GM19452 (cell line): ENCODE measurements at regions not wholly inside any gene's neighbourhood (a gene's known extent, or its start where the extent isn't known, plus 50 kb on each side); places are given as distances from the start of the nearest gene placed in this dataset.

ENCODE experiments used
- ATAC-seq: cut with Tn5 transposase; IDR thresholded peaks from one replicate; pipeline ENCODE4 v1.9.1; 2021; ENCODE audit not compliant: unreplicated experiment

DNA sequence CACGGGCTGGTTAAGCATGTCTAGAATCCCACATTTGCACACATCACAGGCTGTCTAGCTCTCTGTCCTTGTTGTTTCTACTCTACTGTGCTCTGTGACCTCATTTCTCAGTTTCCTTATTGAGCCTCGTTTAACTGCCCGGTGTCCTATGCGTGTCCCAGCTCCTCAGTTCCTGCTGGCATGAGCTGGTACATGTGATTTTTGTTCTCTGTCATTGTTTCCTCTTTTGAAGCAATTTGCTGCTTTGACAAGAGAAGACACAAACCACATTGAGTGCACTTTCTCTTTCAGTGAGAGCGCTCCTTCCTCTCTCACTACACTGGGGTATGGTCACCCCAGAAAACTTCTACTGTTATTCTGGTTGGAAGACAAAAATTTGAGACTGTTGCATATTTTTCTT, 563.5 kb downstream of the PDCD6IP start:
- ATAC-seq: peak; percentile 94

DNA sequence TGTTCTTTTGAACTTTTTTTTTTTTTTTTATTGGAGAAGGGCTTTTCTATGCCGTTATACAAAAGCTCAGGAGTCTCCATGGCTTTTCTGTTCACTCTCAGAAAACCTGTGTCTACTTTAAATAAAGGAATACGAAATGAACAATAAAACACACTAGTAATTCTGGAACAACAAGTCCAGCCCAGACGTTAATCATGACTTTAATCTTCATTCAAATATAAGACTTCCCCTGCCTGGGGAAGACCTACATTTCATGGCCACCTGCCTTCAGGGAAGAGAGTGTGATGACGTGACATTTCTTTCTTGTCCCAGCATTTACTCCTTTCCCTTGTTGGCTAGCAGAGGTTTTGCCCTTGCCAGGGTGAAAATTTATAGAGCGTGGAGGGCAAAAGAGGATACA, 564.5 kb downstream of the PDCD6IP start:
- no peak for ATAC-seq

DNA sequence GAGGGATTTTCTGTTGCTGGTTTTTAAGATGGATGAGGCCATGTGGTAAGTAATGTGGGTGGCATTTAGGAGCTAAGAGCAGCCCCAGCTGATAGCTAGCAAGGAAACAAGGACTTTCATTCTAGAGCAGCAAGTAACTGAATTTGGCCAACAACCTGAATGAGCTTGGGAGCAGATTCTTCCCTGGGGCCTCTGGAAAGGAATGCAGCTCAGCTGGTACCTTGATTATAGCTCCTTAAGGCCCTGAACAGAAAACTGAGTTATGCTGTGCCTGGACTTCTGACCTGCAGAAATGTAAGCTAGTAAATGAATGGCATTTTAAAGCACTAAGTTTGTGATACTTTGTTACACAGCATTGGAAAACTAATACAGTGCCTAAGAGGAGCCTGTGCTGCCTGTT, 565.5 kb downstream of the PDCD6IP start:
- no peak for ATAC-seq

DNA sequence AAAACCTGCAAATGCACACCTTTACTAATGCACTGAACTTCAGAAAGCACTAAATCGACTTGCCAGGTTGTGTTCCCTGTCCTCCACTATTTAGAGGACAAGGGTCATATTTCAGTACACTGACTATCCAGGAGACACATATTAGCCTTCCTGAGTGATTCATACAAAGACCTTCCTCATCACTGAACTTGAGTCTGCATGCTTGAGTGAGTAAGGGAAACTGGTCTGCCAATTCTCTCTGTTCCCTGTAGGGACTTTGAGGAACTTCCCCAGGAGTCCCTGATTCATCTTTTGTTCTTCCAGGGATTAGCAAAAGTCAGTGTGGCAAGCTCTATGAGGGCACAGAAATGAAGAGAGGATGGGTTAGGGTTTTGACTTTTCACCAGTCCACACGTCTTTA, 565.9 kb downstream of the PDCD6IP start:
- no peak for ATAC-seq

DNA sequence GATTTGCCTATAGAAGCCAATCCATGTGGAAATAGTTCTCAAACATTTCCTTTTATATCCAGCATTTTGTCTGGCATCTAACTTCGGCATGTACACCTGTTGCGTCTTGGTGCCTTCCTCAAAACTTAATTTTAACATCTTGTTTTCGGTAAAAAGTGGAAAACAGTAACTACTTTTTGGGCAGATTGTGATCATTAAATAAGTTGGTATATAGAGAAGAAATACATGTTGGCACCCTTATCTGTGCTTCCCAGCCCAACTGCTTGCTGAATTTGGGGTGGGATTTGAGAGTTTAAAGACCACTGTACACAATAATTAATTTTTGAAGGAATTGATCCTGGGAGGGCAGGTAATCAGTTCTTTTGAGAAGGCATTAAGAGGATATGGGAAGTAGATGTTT, 566.8 kb downstream of the PDCD6IP start:
- ATAC-seq: no peak

DNA sequence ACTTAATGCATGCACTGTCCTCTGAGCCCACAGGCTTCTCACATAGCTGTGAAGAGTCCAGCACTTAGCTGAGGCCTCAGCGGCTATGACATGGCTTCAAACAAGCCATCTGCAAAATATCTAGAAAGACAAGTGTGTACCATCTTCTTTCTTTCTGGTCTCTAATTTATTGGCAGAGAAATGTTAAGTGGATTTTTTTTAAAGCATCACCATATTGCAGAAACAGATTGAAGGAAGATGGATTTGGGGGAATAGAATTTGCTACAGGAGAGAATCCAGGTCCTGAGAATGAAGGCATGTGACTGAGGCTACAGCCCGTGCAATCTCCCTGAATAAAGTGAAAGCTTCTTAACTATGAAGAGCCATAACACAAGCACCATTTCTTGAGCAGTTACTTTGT, 567.3 kb downstream of the PDCD6IP start:
- ATAC-seq: no peak

DNA sequence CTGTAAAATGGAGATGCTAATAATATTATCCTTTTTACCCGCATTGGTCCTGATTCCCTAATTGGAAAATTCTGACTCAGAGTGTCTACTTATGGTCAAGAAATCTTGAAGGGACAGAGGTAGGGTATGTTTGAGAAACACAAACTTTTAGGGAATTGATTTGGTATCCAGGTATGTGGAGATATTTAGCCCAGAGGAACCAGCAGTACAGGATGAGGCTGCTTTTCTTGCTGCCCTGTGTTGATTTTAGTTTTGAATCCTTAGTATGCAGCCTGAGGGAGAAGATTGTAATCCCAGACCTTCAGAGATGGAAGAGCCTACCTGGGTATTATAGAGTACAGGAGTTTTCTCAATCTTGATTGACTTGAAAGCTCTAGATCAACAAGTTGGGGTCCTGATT, 569.1 kb downstream of the PDCD6IP start:
- ATAC-seq: no peak

DNA sequence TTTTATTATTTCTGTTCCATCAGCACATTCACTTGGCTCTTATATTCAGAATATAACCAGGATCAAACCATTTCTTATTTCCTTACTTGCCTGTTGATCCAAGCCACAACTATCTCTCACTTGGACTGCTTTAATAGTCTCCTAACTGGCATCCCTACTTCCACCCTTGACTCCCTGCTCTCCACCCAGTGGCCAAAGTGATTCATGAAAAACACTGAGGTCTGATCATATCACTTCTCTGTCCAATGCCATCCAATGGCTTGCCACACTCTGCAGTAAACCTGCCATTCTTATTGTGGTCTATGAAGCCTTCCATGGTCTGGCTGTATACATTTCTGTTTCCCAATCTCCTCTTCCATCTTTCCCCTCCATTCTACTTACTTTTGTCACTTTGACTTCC, 576.1 kb downstream of the PDCD6IP start:
- ATAC-seq: no peak

DNA sequence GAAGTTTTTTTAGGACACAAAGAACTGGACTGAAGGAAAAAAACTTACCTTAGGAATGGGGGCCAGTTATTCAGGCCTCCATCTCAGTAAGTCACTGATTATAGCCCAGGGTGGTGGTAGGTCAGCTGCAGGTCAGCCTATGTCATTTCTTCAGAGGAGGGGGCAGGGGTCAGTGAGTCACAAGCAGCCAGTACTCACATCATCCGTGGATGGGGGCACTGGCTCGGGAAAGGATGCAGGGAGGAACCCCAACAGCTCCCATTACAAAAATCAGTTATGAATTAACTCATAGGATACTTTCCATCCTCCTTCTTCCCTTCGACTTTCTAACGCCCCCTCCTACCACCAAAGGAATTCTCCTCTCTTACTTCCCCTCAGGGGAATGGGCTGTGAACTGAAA, 578.3 kb downstream of the PDCD6IP start:
- ATAC-seq: no peak

DNA sequence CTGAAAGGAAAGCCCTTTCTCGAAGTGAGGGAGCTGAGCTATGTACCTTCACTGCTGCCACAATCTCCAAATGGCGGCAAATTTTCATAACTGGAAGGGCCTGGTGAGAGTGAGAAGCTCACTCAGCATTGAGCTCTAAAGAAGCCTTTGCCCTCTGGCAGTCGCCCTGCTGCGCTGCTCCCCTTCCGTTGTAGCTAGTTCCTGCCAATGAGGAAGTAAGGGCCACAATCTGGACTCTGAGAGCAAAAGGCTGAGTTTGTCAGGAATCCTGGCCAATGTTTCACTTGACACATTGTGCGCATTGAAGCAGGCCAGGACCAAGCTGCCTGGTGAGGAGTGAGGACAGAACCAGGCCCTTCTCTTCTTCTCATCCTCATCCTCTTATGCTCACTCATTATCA, 579.5 kb downstream of the PDCD6IP start:
- no peak for ATAC-seq

DNA sequence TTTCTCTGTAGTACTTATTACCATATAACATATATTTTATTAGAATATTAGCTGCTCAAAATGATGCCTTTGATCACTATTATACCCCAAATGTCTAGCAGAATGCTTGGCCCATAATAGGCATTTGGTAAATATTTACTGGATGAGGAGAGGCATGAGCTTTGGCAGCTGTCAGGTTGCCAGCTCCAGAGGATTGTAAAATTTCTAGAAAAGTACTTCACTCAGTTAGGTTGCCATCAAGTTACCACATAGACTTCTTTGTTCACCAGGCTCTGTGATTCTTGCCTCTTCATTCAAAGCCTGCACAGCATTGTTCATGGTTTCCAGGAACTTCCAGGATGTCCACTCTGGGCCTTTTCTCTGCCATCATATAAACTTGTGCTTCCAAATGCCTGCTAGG, 582.8 kb downstream of the PDCD6IP start:
- ATAC-seq: no peak

DNA sequence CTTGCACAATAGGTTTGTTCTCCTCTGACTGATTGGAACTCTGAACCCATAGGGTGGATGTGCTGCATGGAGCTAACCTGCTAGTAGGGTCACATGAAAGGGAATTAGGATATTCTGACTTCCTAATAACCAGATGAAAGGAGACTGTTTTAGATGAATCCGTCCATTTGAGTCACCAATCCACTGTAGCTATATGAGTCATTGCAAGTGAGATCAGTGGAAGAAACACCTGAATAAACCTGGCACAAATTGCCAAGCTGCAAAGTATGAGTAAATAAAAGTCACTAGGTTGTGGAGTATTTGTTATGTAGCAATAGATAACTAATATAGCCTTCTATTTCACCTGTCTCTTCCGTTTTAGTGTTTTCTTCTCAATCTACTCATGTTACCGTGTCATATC, 584.4 kb downstream of the PDCD6IP start:
- ATAC-seq: no peak

DNA sequence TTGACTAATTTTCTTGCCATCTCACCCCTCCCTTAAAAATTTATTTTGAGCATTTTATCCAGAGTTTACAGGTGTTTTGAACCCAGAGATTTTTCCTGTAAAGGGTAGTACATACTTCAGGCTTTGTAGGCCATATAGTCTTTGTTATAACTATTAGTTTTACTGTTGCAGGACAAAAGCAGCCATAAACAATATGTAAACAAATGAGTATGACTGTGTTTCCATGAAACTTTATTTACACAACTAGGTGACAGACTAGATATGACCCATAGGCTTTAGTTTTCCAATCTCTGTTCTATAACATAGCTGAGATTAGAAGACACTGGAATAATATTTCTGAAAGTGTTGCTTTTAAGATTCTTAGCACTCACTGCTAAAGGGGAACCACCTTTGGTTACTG, 587.9 kb downstream of the PDCD6IP start:
- no peak for ATAC-seq

DNA sequence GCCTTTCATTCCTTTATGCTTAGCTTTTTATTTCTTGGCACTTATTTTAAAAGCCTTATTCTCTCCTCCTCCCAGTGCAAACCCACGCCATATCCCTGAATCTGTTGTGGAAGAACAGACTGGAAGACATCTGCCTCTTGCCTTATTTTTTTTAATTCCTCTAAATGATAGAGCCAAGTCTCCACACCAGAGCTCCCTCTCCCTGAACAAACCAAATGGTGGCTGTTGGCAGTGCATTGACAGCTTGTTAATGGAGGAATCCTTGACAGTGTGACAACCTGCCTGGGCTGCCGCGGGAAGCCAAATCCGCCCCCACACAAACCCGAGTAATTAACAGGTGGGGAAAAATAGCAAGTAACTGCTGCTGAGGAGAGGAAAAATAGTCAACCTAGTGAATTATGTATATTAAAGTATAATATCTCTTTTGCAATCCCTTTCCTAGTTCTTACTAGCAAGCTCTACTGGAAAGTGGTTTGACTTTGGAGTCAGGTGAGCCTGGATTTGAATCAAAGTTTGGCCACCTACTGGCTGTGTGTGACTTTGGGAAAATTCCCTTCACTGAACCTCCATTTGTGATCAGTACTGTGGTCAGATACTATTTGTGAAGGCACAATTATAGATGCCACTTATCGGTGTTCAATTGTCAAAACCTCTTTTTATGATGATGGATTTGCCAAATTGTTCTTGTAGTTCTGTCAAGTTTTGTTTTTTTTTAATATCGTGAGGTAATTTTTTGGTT, 589.6 kb downstream of the PDCD6IP start:
- ATAC-seq: no peak

DNA sequence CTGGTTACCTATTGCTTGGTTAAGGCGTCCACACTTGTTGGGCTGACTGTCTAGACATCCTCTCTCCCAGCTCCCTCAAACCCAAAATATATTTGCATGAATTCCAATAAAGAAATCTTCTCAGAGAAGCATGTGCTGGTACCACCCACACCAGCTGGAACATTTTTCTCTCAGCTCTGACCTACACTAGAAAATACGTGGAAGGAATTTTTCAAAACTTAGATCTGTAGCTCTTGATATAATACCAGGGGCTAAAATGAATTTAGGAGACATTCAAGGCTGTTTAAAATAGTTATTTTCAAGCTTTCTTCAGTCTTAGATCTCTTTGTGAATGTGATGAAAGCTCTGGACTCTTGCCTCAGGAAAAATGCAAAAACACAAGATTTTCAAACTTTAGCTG, 590.4 kb downstream of the PDCD6IP start:
- no peak for ATAC-seq

DNA sequence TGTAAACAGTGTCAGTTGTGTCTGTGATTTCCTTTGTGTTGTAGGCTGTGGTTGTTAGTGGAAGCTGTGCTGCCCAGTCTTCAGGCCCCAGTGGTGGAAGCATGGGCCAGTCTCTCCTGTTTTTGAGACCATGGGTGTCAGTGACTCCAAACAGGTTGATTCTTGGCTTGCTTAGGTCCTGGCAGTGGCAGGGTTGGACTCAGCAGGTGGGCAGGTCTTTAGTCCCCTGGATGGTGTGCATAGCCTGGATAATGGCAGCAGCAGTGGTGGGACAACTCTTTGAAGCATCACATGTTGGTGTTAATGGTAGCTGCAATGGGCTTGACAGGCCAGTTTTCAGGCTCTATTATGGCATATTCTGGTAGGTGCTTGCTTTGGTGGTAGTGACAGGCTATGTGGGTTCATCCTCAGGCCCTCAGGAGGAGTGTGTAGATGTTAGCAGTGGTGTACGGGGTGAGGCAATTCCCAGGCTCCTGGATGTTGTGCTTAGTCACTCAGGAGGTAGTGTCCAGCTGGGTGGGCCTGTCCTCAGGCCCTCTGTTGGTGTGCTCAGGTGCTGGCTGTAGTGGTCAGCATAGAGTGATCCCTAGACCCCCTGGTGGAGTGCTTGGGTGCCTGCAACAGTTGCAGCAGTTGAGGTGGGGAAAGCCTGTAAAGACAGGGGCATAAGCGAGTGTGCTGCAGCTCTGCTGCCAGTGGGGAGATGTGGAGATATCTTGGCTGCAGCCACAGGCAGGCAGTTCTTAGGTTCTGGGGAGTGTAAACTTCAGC, 596.7 kb downstream of the PDCD6IP start:
- ATAC-seq: no peak

DNA sequence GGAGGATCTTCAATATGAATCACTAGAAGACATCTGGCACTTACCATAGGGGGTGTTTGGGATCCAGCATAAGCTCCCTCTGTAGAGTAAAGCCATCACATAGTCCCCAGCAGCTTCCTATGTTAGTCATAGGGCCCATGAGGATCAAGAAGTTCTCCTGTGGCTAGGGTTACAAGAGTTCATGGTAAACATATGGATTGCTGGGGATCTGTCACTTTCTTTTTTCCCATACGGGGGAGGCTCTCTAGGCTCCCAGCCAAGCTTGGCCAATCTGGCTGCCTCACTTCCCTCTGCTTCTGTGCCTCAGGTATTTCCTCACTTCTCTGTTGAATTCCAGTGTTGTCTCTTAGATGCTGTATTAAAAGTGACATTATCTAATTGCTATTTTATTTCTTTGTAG, 597.9 kb downstream of the PDCD6IP start:
- ATAC-seq: no peak

DNA sequence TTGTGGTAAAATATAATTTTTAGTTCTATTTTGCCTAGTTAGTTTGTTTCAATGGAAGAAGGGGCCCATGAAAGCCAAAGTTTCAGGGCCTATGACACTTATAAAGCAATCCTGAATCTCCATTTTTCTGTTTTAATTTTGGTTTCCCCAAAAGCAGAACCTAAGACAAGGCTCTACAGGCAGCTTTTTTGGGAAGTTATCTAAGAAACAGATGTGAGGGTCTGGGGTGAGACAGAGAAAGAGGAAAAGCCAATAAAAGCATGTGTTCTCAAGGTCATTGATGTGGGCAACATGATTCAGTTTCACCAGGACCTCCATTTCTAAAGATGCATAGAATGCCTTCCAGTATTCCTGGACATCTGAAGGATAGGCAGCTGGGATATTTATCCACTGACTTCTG, 598.5 kb downstream of the PDCD6IP start:
- no peak for ATAC-seq

DNA sequence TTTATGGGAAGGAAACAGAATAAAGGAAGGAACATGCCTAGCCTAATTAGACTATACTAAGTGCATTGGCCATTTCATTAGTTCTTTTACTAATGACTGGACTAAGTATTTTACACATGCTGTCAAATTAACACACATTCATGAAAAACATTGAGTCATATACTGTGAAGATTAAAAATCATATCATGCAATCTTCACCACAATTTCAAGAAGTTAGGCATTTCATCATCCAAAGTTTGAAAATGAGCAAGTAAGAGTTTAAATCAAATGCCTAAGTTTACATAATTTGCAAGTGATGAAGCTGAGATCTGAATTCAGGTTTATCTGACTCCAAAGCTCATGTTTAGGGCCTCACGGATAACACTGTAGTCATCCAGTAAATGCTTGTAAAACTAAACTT, 601.0 kb downstream of the PDCD6IP start:
- ATAC-seq: no peak

DNA sequence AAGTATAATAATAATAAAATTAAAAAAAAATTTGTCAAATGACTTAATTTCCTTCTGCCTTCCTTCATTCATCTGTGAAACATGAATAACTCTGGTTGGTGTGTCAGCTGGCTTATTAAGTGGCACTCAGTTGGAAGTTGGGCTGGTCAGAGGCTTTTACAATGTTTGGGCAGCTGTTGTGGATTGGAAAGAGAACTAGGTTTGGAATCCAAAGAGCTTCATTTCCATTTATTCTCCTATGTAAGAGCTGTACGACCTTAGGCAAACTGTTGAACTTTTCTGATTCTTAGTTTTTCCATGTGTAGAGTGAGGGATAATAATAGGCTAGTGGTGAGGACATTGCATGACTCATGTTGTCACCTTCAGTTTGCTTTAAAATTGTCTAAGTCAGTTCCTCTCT, 606.7 kb downstream of the PDCD6IP start:
- ATAC-seq: no peak

DNA sequence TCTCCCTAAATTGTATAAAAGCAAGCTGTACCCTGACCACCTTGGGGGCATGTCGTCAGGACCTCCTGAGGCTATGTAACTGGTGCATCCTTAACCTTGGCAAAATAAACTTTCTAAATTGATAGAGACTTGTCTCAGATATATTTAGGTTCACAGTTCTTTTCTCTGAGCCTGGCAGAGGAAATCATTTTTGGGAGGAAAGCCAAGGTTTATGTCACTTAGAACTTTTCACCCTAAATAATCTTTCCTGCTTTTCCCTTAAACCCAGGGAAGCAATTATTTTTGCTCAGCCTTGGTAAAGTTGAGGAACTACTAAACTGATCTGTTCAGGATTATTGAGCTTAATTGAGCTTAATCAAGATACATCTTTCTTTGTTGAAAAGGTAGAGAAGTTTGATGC, 608.9 kb downstream of the PDCD6IP start:
- ATAC-seq: no peak

DNA sequence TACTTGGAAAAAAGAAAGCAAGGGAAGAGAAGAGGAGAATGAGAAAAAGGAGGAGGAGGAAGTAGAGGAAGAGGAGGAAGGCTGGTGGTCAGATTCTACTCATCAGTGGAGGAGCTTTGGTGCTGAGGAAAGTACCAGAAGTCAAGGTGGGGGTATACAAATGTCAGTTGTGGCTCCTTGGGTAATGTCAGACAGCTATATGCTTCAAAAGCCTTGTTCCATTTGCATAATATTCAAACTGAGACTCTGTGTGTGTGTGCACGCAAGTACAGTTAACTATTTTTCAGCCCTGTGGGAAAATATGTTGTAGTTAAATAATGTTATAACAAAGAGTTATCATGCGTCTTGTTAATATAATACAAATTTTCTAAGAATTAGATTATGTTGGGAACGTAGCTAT, 609.7 kb downstream of the PDCD6IP start:
- no peak for ATAC-seq

DNA sequence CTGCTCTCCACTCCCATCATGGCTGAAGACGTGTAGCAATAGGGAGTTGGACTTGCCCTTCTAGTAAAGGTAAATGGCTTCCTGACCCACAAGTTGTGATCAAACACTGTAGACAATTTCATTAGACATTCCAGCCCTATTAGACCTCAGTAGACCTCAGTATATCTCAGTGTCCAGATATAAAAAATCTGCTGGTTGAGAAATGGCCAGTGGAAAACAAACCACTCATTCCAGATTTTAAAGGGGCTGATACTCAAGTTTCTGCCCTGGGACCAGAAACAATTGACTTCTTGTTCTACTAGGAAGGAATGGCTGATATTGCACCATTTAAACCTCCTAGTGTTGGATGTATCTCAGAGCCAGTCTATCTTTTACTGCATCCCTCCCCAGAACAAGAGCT, 613.2 kb downstream of the PDCD6IP start:
- ATAC-seq: no peak
